ENCODE measurements at regions not wholly inside any gene's neighbourhood (a gene's known extent, or its start where the extent isn't known, plus 50 kb on each side); places are given as distances from the start of the nearest gene placed in this dataset.

GRCh38 chr6:1094306-1094705 is 217.6 kb upstream of the FOXQ1 start:
- DNase-seq (ENCODE audit: insufficient read length, low spot score) = no peak

GRCh38 chr6:1091900-1092299 is 220.0 kb upstream of the FOXQ1 start:
- FAIRE-seq = no peak

More at GRCh38 chr6:1094306-1094705, 217.6 kb upstream of the FOXQ1 start:
- no peak for FAIRE-seq
- TF ChIP-seq CTCF (IDR thresholded peaks at IDR 0.05; ENCODE audit: insufficient read depth, missing control alignments) = no peak

GRCh38 chr6:1089859-1090258 is 222.0 kb upstream of the FOXQ1 start:
- TF ChIP-seq CTCF (IDR thresholded peaks at IDR 0.05; ENCODE audit: insufficient read depth, missing control alignments) = no peak
- no peak for DNase-seq (ENCODE audit: insufficient read length, low spot score)
- FAIRE-seq = no peak

More at GRCh38 chr6:1091900-1092299, 220.0 kb upstream of the FOXQ1 start:
- DNase-seq (ENCODE audit: insufficient read length, low spot score) = no peak
- no peak for TF ChIP-seq CTCF (IDR thresholded peaks at IDR 0.05; ENCODE audit: insufficient read depth, missing control alignments)

GRCh38 chr6:1088492-1089001 is 223.4 kb upstream of the FOXQ1 start:
- FAIRE-seq (no peak), DNase-seq (ENCODE audit: insufficient read length, low spot score) (no peak)
- no peak for TF ChIP-seq CTCF (IDR thresholded peaks at IDR 0.05; ENCODE audit: insufficient read depth, missing control alignments)

- DNase-seq (ENCODE audit: insufficient read length, low spot score) (no peak), FAIRE-seq (no peak)
- TF ChIP-seq CTCF (IDR thresholded peaks at IDR 0.05; ENCODE audit: insufficient read depth, missing control alignments) = no peak
Observed at GRCh38 chr6:1087154-1087843, 224.6 kb upstream of the FOXQ1 start.

GRCh38 chr6:1086446-1087153 is 225.3 kb upstream of the FOXQ1 start:
- no peak for FAIRE-seq
- no peak for DNase-seq (ENCODE audit: insufficient read length, low spot score)

More at GRCh38 chr6:1086446-1087153, 225.3 kb upstream of the FOXQ1 start:
- no peak for TF ChIP-seq CTCF (IDR thresholded peaks at IDR 0.05; ENCODE audit: insufficient read depth, missing control alignments)
